IMR-90 (cell line): ENCODE measurements at regions not wholly inside any gene's neighbourhood (a gene's known extent, or its start where the extent isn't known, plus 50 kb on each side); places are given as distances from the start of the nearest gene placed in this dataset.

ENCODE experiments used
- ATAC-seq: fragments of 200-7000 bp; cut with Tn5 transposase; 2 replicates; pipeline ENCODE4 v1.9.1; 2020; ENCODE audit warnings: low read depth, mild to moderate bottlenecking, moderate library complexity
- BruUV-seq: library from RNA; stranded (reverse); fragments of 400-500 nt; replicated peaks from 2 replicates; lab custom pipeline; 2021; lab: Mats Ljungman, UMichigan
- CTCF ChIA-PET: fragments of 300-600 bp; formaldehyde crosslinking; extraction: SDS; loops from one replicate; lab custom pipeline; 2021; ENCODE audit warnings: antibody characterized with exemption; lab: Yijun Ruan, JAX
- POLR2A ChIA-PET: fragments of 300-600 bp; sonication (Branson Sonifier 250); formaldehyde crosslinking; loops from one replicate; lab custom pipeline; 2022; ENCODE audit warnings: antibody characterized with exemption; ENCODE audit not compliant: unreplicated experiment; lab: Charles Lee
- DNase-seq: peaks from one replicate; pipeline ENCODE4 v3.0.0; 2013
- H2AFZ ChIP-seq: replicated peaks from 2 replicates; pipeline ENCODE3; 2013; ENCODE audit warnings: low read length, mild to moderate bottlenecking; ENCODE audit not compliant: poor library complexity
- H2AK5ac ChIP-seq: 2 replicates; pipeline ENCODE4 v1.6.1; 2013; ENCODE audit warnings: low read depth, low read length, inconsistent platforms
- H2AK9ac ChIP-seq: replicated peaks from 2 replicates; pipeline ENCODE3; 2013; ENCODE audit warnings: mild to moderate bottlenecking, low read depth, low read length, moderate library complexity; ENCODE audit not compliant: poor library complexity
- H2BK120ac ChIP-seq: 2 replicates; pipeline ENCODE4 v1.6.1; 2013; ENCODE audit warnings: low read depth, low read length, inconsistent platforms
- H2BK15ac ChIP-seq: 3 replicates; pipeline ENCODE4 v1.6.1; 2013; ENCODE audit warnings: low read depth, low read length, inconsistent platforms
- H2BK20ac ChIP-seq: 2 replicates; pipeline ENCODE4 v1.6.1; 2013; ENCODE audit warnings: low read depth, mild to moderate bottlenecking, inconsistent platforms, low read length, moderate library complexity
- H2BK5ac ChIP-seq: 2 replicates; pipeline ENCODE4 v1.6.1; 2013; ENCODE audit warnings: mild to moderate bottlenecking, low read depth, low read length, inconsistent platforms; ENCODE audit not compliant: poor library complexity, severe bottlenecking
- H3K14ac ChIP-seq: replicated peaks from 2 replicates; pipeline ENCODE4 v1.6.1; 2013; ENCODE audit warnings: low read depth, low read length, inconsistent platforms
- H3K18ac ChIP-seq: 2 replicates; pipeline ENCODE4 v1.6.1; 2013; ENCODE audit warnings: low read depth, low read length, control low read depth
- H3K23ac ChIP-seq: 2 replicates; pipeline ENCODE4 v1.6.1; 2013; ENCODE audit warnings: low read depth, low read length, inconsistent platforms
- H3K27ac ChIP-seq: 2 replicates; pipeline ENCODE4 v1.5.1; 2013; ENCODE audit warnings: mild to moderate bottlenecking, control low read depth, low read length; ENCODE audit not compliant: insufficient read depth
- H3K27me3 ChIP-seq: 2 replicates; pipeline ENCODE4 v1.6.1; 2013; ENCODE audit warnings: low read length; ENCODE audit not compliant: control insufficient read depth, insufficient read depth
- H3K36me3 ChIP-seq: 2 replicates; pipeline ENCODE4 v1.6.1; 2013; ENCODE audit warnings: low read length, mixed read lengths; ENCODE audit not compliant: control insufficient read depth, insufficient read depth
- H3K4ac ChIP-seq: 2 replicates; pipeline ENCODE4 v1.6.1; 2013; ENCODE audit warnings: low read depth, low read length, inconsistent platforms
- H3K4me1 ChIP-seq: 2 replicates; pipeline ENCODE4 v1.6.1; 2013; ENCODE audit warnings: low read length, mixed read lengths; ENCODE audit not compliant: control insufficient read depth, insufficient read depth
- H3K4me2 ChIP-seq: 2 replicates; pipeline ENCODE4 v1.6.1; 2013; ENCODE audit warnings: low read depth, mild to moderate bottlenecking, control low read depth, low read length, moderate library complexity
- H3K4me3 ChIP-seq: 2 replicates; pipeline ENCODE4 v1.5.1; 2013; ENCODE audit warnings: low read depth, mild to moderate bottlenecking, control low read depth, low read length, moderate library complexity; ENCODE audit not compliant: insufficient read depth
- H3K56ac ChIP-seq: 2 replicates; pipeline ENCODE4 v1.6.1; 2013; ENCODE audit warnings: low read length, inconsistent platforms; ENCODE audit not compliant: insufficient read depth; ENCODE audit errors: extremely low read depth
- H3K79me1 ChIP-seq, 2 experiments: 2 replicates each; pipeline ENCODE4 v1.6.1; 2013; ENCODE audit warnings: low read length in 2 of 2, inconsistent platforms in 1 of 2, low read depth in 1 of 2
- H3K9ac ChIP-seq: 2 replicates; pipeline ENCODE4 v1.6.1; 2013; ENCODE audit warnings: low read depth, low read length, control low read depth
- H3K9me1 ChIP-seq: 2 replicates; pipeline ENCODE4 v1.6.1; 2013; ENCODE audit warnings: low read length, inconsistent platforms; ENCODE audit not compliant: insufficient read depth
- H3K9me3 ChIP-seq: 2 replicates; pipeline ENCODE4 v1.6.1; 2013; ENCODE audit warnings: low read length; ENCODE audit not compliant: control insufficient read depth, insufficient read depth
- H4K20me1 ChIP-seq: 2 replicates; pipeline ENCODE4 v1.6.1; 2013; ENCODE audit warnings: low read length, inconsistent platforms; ENCODE audit not compliant: insufficient read depth
- H4K5ac ChIP-seq: 2 replicates; pipeline ENCODE4 v1.6.1; 2013; ENCODE audit warnings: mild to moderate bottlenecking, low read depth, low read length, control low read depth
- H4K8ac ChIP-seq, 2 experiments: 2 replicates each; pipeline ENCODE4 v1.6.1; 2013; ENCODE audit warnings: low read depth in 2 of 2, low read length in 2 of 2, control low read depth in 1 of 2, inconsistent platforms in 1 of 2
- H4K91ac ChIP-seq: 2 replicates; pipeline ENCODE4 v1.6.1; 2013; ENCODE audit warnings: low read depth, low read length, inconsistent platforms; ENCODE audit not compliant: insufficient read depth
- FOS ChIP-seq: fragments of 150-350 bp; IDR thresholded peaks from 2 replicates; pipeline ENCODE4 v1.6.1; 2016; ENCODE audit warnings: low read depth, low read length
- WGBS, 2 experiments: methylation state at CpG; one replicate each; pipeline versions ENCODE4 v1.1.5 to v1.1.7; 2013; ENCODE audit warnings: missing lambda C conversion rate in 2 of 2; ENCODE audit not compliant: insufficient read length in 1 of 2; ENCODE audit errors: extremely low coverage in 2 of 2; 5-methylcytosine and 5-hydroxymethylcytosine counted together
- dilution Hi-C: fragments of 300-500 bp; cut with HindIII; formaldehyde crosslinking; loops from one replicate; pipeline ENCODE4 v1.14.3; 2018; ENCODE audit warnings: low sequenced_read_pairs; ENCODE audit not compliant: unreplicated experiment
- in situ Hi-C: fragments of 300-500 bp; cut with MboI; formaldehyde crosslinking; loops from 3 replicates; pipeline ENCODE4 v1.14.3; 2019; ENCODE audit warnings: low sequenced_read_pairs, inconsistent platforms, mixed read lengths
- intact Hi-C: fragments of 100-400 bp; cut with micrococcal nuclease; formaldehyde crosslinking; loops from 2 replicates; pipeline ENCODE4 v1.10.0; 2022

- Histone ChIP-seq H3K9me1 (0 out of 2 replicates have a peak, but pooled peaks cover 7% of the 10 kb centered on the region), H4K20me1 (no peaks in the 10 kb centered on the region), H3K56ac (no peak overlapping the region), H3K18ac (no peak overlapping the region), H3K9ac (no peak overlapping the region), H4K8ac (no peak overlapping the region; a peak in 1 of 4 replicates), H3K14ac (no peak overlapping the region), H4K91ac (no peak overlapping the region), H2BK5ac (no peak overlapping the region), H3K23ac (no peak overlapping the region), H3K4me1 (peaks cover 4% of the 10 kb centered on the region; the same call in 1 of the 2 replicates), H2AK9ac (no peak overlapping the region), H3K36me3 (no peaks in the 10 kb centered on the region), H2BK20ac (peak overlapping the region; percentile 54; the same call in 1 of the 2 replicates), H3K9me3 (peaks cover 3% of the 10 kb centered on the region), H2BK15ac (no peak overlapping the region; the same call in 2 of the 3 replicates), H3K79me1 (no peaks in the 10 kb centered on the region), H2AFZ (no peak overlapping the region), H2AK5ac (peak overlapping the region; percentile 70; the same call in 1 of the 2 replicates), H2BK120ac (no peak overlapping the region; the same call in 1 of the 2 replicates), H3K4me2 (no peak overlapping the region), H3K27me3 (no peaks in the 10 kb centered on the region), H4K5ac (peak overlapping the region; percentile 25; the same call in 1 of the 2 replicates), H3K27ac (no peak overlapping the region), H3K4me3 (no peak overlapping the region), H3K4ac (0 out of 2 replicates have a peak overlapping the region, but pooled peaks have one; percentile 22)
- no CpG with 5 or more reads among the region's 2 CpGs for WGBS, 2 experiments
- in situ Hi-C loops: loop anchor here (10.0 kb wide), 2 partner anchors 680 to 1040 kb away; no protein-coding TSS in a partner anchor
- no TSS peak for BruUV-seq
- dilution Hi-C loops: no loop called here
- TF ChIP-seq FOS: no peak
- intact Hi-C loops: loop anchor here (2.0 kb wide), 2 partner anchors 222 to 682 kb away; no protein-coding TSS in a partner anchor
- CTCF ChIA-PET: interaction anchor here (0.9 to 2.9 kb wide), 11 partner anchors 144 to 820 kb away, joined by 3 to 13 read pairs (median 3); no protein-coding TSS in a partner anchor
- POLR2A ChIA-PET: no interaction called here
- no peak for ATAC-seq
- no peak for DNase-seq
Observed at GRCh38 chr4:17325098-17325497, 186.8 kb downstream of the QDPR start.
